ENCODE measurements at regions not wholly inside any gene's neighbourhood (a gene's known extent, or its start where the extent isn't known, plus 50 kb on each side); places are given as distances from the start of the nearest gene placed in this dataset.

DNA sequence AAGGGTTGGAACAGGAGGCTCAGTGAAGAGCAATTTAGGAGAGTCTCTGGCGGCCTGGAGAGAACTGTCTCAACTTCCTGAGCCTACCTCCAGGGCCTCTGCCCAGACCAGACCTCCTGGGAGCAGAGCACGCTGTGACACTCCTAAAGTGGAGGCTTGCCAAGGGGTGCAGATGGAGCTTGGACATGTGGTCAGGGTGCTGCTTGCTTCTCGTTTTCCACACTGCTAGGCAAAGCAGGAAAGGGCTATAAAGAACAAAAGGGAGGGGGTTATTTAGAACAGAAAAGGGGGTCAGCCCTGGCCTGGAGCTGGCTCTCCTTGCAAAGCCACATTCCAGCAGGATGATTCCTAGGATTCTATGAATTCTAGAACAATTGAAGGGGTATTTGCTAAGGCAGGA lies 145.7 kb upstream of the GGTLC1 start:
- no peak overlapping the region for H3K4me3 ChIP-seq (ENCODE audit: low read length)
- no peak overlapping the region for H2AFZ ChIP-seq (ENCODE audit: low read length)
- no peak overlapping the region for H3K9ac ChIP-seq (ENCODE audit: low read length)
- H3K79me2 ChIP-seq (ENCODE audit: low read length), result no peaks in the 10 kb centered on the region
- H3K27ac ChIP-seq (ENCODE audit: low read length), result no peak overlapping the region
- H3K9me2 ChIP-seq (replicated peaks; ENCODE audit: insufficient read depth, low read length), result no peaks in the 10 kb centered on the region
- no peak overlapping the region for H3K4me2 ChIP-seq (ENCODE audit: low read depth, low read length, poor library complexity, severe bottlenecking)
- H3K4me1 ChIP-seq (ENCODE audit: low read length), result no peaks in the 10 kb centered on the region
- no peaks in the 10 kb centered on the region for H3K36me3 ChIP-seq (ENCODE audit: insufficient read depth, low read length)
- H3K9me3 ChIP-seq (ENCODE audit: low read length), result no peaks in the 10 kb centered on the region
- no peaks in the 10 kb centered on the region for H3K27me3 ChIP-seq (ENCODE audit: low read length)
- no peak for DNase-seq
- H4K20me1 ChIP-seq (ENCODE audit: insufficient read depth, low read depth, low read length), result no peaks in the 10 kb centered on the region

DNA sequence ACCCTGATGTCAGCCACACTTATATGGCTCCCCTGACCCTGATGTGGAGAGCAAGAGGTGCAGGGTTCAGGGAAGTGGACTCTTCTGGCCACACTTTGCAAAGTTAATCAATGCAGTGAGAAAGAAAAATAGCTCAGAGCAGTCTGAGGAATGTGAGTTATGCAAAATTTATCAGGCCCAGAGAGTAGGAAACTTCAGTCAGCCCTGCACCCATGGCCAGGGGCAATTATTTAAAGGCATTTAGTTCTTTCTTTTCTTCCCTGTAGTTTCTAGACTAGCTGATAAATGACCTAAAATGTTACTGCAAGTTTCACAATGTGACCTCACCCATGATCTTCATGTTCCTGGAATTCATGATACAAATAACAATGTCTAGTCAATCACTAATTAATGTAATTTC lies 143.7 kb upstream of the GGTLC1 start:
- DNase-seq, result no peak
- Histone ChIP-seq H3K9me3 (ENCODE audit: low read length) (no peaks in the 10 kb centered on the region), H3K9ac (ENCODE audit: low read length) (no peak overlapping the region), H3K4me2 (ENCODE audit: low read depth, low read length, poor library complexity, severe bottlenecking) (no peak overlapping the region), H3K27ac (ENCODE audit: low read length) (no peak overlapping the region), H3K27me3 (ENCODE audit: low read length) (no peaks in the 10 kb centered on the region), H3K4me1 (ENCODE audit: low read length) (no peaks in the 10 kb centered on the region), H4K20me1 (ENCODE audit: insufficient read depth, low read depth, low read length) (no peaks in the 10 kb centered on the region), H3K9me2 (replicated peaks; ENCODE audit: insufficient read depth, low read length) (no peaks in the 10 kb centered on the region), H3K79me2 (ENCODE audit: low read length) (no peaks in the 10 kb centered on the region), H2AFZ (ENCODE audit: low read length) (no peak overlapping the region), H3K4me3 (ENCODE audit: low read length) (no peak overlapping the region), H3K36me3 (ENCODE audit: insufficient read depth, low read length) (no peaks in the 10 kb centered on the region)

DNA sequence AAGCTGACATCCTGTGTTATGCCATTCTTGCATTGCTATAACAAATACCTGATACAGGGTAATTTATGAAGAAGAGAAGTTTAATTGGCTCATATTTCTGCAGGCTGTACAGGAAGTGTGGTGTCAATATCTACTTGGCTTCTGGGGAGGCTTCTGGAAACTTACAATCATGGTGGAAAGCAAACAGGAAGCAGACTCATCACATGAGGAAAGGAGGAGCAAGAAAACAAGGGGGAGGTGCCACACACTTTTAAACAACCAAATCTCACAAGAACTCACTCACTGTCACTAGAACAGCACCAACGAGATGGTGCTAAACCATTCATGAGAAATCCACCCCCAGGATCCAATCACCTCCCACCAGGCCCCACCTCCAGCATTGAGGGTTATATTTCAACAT lies 143.1 kb upstream of the GGTLC1 start:
- H2AFZ ChIP-seq (ENCODE audit: low read length), result no peak overlapping the region
- H3K9me2 ChIP-seq (replicated peaks; ENCODE audit: insufficient read depth, low read length), result no peaks in the 10 kb centered on the region
- no peak overlapping the region for H3K4me2 ChIP-seq (ENCODE audit: low read depth, low read length, poor library complexity, severe bottlenecking)
- H3K4me1 ChIP-seq (ENCODE audit: low read length), result no peaks in the 10 kb centered on the region
- DNase-seq, result no peak
- no peaks in the 10 kb centered on the region for H3K79me2 ChIP-seq (ENCODE audit: low read length)
- H3K27ac ChIP-seq (ENCODE audit: low read length), result no peak overlapping the region
- no peaks in the 10 kb centered on the region for H3K27me3 ChIP-seq (ENCODE audit: low read length)
- no peaks in the 10 kb centered on the region for H3K36me3 ChIP-seq (ENCODE audit: insufficient read depth, low read length)
- H3K4me3 ChIP-seq (ENCODE audit: low read length), result no peak overlapping the region
- no peaks in the 10 kb centered on the region for H3K9me3 ChIP-seq (ENCODE audit: low read length)
- no peak overlapping the region for H3K9ac ChIP-seq (ENCODE audit: low read length)
- no peaks in the 10 kb centered on the region for H4K20me1 ChIP-seq (ENCODE audit: insufficient read depth, low read depth, low read length)

DNA sequence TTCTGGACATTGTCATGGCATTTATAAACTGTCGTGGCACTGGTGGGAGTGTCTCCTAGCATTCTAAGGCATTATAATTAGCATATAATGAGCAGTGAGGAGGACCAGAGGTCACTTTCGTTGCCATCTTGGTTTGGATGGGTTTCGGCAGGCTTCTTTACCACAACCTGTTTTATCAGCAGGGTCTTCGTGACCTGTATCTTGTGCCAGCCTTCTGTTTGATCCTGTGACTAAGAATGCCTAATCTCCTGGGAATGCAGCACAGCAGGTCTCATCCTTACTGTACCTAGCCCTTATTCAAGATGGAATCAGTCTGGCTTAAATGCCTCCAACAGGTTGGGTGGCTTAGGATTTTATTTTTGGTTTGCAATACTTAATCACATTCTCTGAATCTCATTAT lies 142.7 kb upstream of the GGTLC1 start:
- no peak overlapping the region for H2AFZ ChIP-seq (ENCODE audit: low read length)
- no peaks in the 10 kb centered on the region for H3K4me1 ChIP-seq (ENCODE audit: low read length)
- no peaks in the 10 kb centered on the region for H3K36me3 ChIP-seq (ENCODE audit: insufficient read depth, low read length)
- no peak overlapping the region for H3K27ac ChIP-seq (ENCODE audit: low read length)
- H3K4me2 ChIP-seq (ENCODE audit: low read depth, low read length, poor library complexity, severe bottlenecking), result no peak overlapping the region
- H3K79me2 ChIP-seq (ENCODE audit: low read length), result no peaks in the 10 kb centered on the region
- H3K9ac ChIP-seq (ENCODE audit: low read length), result no peak overlapping the region
- no peak for DNase-seq
- H4K20me1 ChIP-seq (ENCODE audit: insufficient read depth, low read depth, low read length), result no peaks in the 10 kb centered on the region
- H3K4me3 ChIP-seq (ENCODE audit: low read length), result no peak overlapping the region
- no peaks in the 10 kb centered on the region for H3K27me3 ChIP-seq (ENCODE audit: low read length)
- H3K9me3 ChIP-seq (ENCODE audit: low read length), result no peaks in the 10 kb centered on the region
- H3K9me2 ChIP-seq (replicated peaks; ENCODE audit: insufficient read depth, low read length), result no peaks in the 10 kb centered on the region

DNA sequence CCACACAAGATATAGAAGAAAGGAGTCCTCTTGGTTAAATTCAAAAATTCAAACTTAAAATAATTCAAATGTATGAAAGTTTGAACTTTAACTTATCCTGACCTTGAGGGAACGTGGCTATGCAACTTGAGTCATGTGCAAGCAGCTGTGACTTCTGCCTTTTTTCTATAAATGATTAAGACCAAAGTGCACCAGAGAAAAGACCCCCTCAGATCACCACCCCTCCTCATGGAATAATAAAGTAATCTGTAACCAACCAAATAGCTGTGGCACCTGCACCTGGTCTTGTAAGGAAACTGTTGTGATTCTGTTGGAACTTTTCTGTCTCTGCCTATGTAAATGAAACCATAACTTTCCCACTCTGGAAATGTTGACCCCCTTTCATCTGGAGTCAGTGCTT lies 141.1 kb upstream of the GGTLC1 start:
- no peaks in the 10 kb centered on the region for H3K4me1 ChIP-seq (ENCODE audit: low read length)
- H3K27ac ChIP-seq (ENCODE audit: low read length), result no peak overlapping the region
- H4K20me1 ChIP-seq (ENCODE audit: insufficient read depth, low read depth, low read length), result no peaks in the 10 kb centered on the region
- no peaks in the 10 kb centered on the region for H3K27me3 ChIP-seq (ENCODE audit: low read length)
- H2AFZ ChIP-seq (ENCODE audit: low read length), result no peak overlapping the region
- no peak overlapping the region for H3K4me2 ChIP-seq (ENCODE audit: low read depth, low read length, poor library complexity, severe bottlenecking)
- no peaks in the 10 kb centered on the region for H3K9me3 ChIP-seq (ENCODE audit: low read length)
- no peak for DNase-seq
- no peak overlapping the region for H3K9ac ChIP-seq (ENCODE audit: low read length)
- no peak overlapping the region for H3K4me3 ChIP-seq (ENCODE audit: low read length)
- H3K36me3 ChIP-seq (ENCODE audit: insufficient read depth, low read length), result no peaks in the 10 kb centered on the region
- no peaks in the 10 kb centered on the region for H3K79me2 ChIP-seq (ENCODE audit: low read length)
- H3K9me2 ChIP-seq (replicated peaks; ENCODE audit: insufficient read depth, low read length), result no peaks in the 10 kb centered on the region

DNA sequence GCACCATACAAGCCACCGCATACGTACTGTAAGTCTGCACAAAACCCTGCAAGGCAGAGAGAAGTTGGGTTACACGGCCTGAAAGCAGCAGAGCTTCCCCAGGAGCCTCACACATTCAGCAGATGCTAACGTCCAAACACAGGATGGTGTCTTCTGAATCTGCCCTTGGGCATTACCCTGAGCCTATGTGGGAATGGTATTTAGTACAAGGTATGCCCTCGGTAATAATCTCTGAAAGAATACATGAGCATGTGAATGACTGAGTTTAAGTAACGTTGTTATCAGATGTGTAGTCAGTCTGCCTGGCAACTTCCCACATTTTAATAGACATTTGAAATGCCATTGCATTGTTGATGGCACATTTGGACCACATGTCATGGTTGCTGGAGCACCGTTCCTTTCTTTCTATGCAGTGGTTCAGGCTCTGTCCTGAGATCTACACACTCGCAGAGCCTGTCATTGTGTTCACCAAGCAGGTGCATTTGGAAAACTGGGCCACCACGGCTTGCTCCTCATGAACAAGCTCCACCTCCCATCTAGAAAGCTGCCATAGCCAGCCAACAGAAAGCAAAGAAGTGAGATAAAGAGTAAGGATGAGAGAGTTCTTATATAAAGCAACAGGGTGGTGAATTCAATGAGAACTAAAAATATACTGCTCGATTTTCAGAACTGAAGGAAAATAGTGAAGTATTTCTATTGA lies 136.5 kb upstream of the GGTLC1 start:
- no peaks in the 10 kb centered on the region for H3K9me2 ChIP-seq (replicated peaks; ENCODE audit: insufficient read depth, low read length)
- H3K36me3 ChIP-seq (ENCODE audit: insufficient read depth, low read length), result no peaks in the 10 kb centered on the region
- no peak overlapping the region for H2AFZ ChIP-seq (ENCODE audit: low read length)
- no peak overlapping the region for H3K9ac ChIP-seq (ENCODE audit: low read length)
- no peaks in the 10 kb centered on the region for H4K20me1 ChIP-seq (ENCODE audit: insufficient read depth, low read depth, low read length)
- H3K9me3 ChIP-seq (ENCODE audit: low read length), result no peaks in the 10 kb centered on the region
- 0 out of 2 replicates have a peak, but pooled peaks cover 2% of the 10 kb centered on the region for H3K27me3 ChIP-seq (ENCODE audit: low read length)
- no peak for DNase-seq
- no peak overlapping the region for H3K27ac ChIP-seq (ENCODE audit: low read length)
- no peaks in the 10 kb centered on the region for H3K79me2 ChIP-seq (ENCODE audit: low read length)
- H3K4me2 ChIP-seq (ENCODE audit: low read depth, low read length, poor library complexity, severe bottlenecking), result no peak overlapping the region
- H3K4me3 ChIP-seq (ENCODE audit: low read length), result no peak overlapping the region
- H3K4me1 ChIP-seq (ENCODE audit: low read length), result no peaks in the 10 kb centered on the region

DNA sequence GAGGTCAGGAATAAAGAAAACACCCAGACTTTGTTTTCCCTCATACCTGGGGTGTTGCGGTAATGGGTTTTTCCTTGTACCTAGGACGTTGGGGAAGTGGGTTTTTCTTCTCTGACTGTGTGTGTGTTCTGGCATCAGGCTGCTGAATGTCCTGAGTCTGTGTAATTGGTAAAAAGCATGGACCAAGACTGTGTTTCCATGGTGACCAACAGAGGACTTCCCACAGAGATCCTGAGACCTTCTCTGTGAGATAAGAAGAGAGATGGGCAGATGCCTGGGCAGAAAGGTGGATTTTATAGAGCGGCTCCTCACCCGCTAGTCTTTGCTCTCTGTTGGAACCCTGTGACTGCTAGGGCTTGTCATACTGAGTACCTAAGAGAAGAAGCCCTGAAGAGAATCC lies 135.4 kb upstream of the GGTLC1 start:
- Histone ChIP-seq H3K4me3 (ENCODE audit: low read length) (no peak overlapping the region), H3K27ac (ENCODE audit: low read length) (no peak overlapping the region), H4K20me1 (ENCODE audit: insufficient read depth, low read depth, low read length) (no peaks in the 10 kb centered on the region), H2AFZ (ENCODE audit: low read length) (no peak overlapping the region), H3K9me3 (ENCODE audit: low read length) (no peaks in the 10 kb centered on the region), H3K4me1 (ENCODE audit: low read length) (no peaks in the 10 kb centered on the region), H3K79me2 (ENCODE audit: low read length) (no peaks in the 10 kb centered on the region), H3K4me2 (ENCODE audit: low read depth, low read length, poor library complexity, severe bottlenecking) (no peak overlapping the region), H3K27me3 (ENCODE audit: low read length) (0 out of 2 replicates have a peak, but pooled peaks cover 2% of the 10 kb centered on the region), H3K36me3 (ENCODE audit: insufficient read depth, low read length) (no peaks in the 10 kb centered on the region), H3K9ac (ENCODE audit: low read length) (no peak overlapping the region), H3K9me2 (replicated peaks; ENCODE audit: insufficient read depth, low read length) (no peaks in the 10 kb centered on the region)
- DNase-seq, result no peak

DNA sequence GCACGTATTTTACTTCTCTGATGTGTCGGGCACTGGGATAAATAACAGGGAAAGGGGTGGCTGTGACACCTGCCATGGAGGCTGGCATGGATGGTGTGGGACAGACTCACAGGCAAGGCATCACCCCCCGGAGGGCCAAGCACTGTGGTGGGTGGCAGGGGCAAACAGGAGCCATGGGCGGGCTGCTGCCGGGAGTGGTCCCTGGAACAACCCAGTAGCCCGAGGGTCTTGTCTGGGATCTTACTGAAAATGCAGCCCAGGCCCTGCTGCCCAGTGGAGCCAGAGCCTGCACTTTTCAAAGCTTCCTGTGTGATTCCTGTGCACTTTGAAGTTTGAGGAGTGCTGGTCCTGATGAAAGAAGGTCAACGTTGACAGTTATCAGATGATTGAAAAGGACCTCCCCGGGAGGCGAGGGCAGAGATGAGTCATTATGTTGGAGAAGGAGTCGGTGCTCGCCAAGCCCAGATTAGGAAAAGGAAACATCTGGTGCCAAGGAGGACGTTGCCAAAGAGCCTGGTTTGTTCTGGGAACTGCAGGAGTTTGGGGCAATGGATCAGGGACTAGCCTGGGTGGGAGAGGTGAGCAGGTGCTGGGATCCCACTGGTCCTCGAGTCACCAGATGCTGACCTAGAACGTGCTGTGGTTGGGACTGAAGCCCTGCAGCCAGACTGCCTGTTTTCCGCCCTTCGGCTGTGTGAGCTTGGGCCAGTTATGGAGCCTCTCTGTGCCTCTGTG lies 130.0 kb upstream of the GGTLC1 start:
- DNase-seq, result no peak
- H3K27me3 ChIP-seq (ENCODE audit: low read length), result 0 out of 2 replicates have a peak, but pooled peaks cover 2% of the 10 kb centered on the region
- no peak overlapping the region for H3K4me2 ChIP-seq (ENCODE audit: low read depth, low read length, poor library complexity, severe bottlenecking)
- H4K20me1 ChIP-seq (ENCODE audit: insufficient read depth, low read depth, low read length), result no peaks in the 10 kb centered on the region
- H3K79me2 ChIP-seq (ENCODE audit: low read length), result no peaks in the 10 kb centered on the region
- no peaks in the 10 kb centered on the region for H3K9me3 ChIP-seq (ENCODE audit: low read length)
- H3K27ac ChIP-seq (ENCODE audit: low read length), result no peak overlapping the region
- no peaks in the 10 kb centered on the region for H3K9me2 ChIP-seq (replicated peaks; ENCODE audit: insufficient read depth, low read length)
- no peak overlapping the region for H3K4me3 ChIP-seq (ENCODE audit: low read length)
- no peaks in the 10 kb centered on the region for H3K4me1 ChIP-seq (ENCODE audit: low read length)
- H2AFZ ChIP-seq (ENCODE audit: low read length), result no peak overlapping the region
- H3K9ac ChIP-seq (ENCODE audit: low read length), result no peak overlapping the region
- no peaks in the 10 kb centered on the region for H3K36me3 ChIP-seq (ENCODE audit: insufficient read depth, low read length)
